Lower lobe of right lung (tissue), 2 donors: ENCODE measurements at regions not wholly inside any gene's neighbourhood (a gene's known extent, or its start where the extent isn't known, plus 50 kb on each side); places are given as distances from the start of the nearest gene placed in this dataset.
"Not testable (repeated sequence)": the region's sequence is repeated elsewhere in the genome, so short reads cannot be mapped to it uniquely, and the experiment has no call there.

Source experiments
- ATAC-seq, 2 donors: fragments of 200-7000 bp; cut with Tn5 transposase; one replicate each; pipeline ENCODE4 v1.9.1; 2020 to 2022; ENCODE audit warnings: mild to moderate bottlenecking in 2 of 2, moderate library complexity in 2 of 2
- DNase-seq: peaks from one replicate; pipeline ENCODE4 v3.0.0-alpha.2; 2020
- H3K27ac ChIP-seq: fragments of 200-600 bp; one replicate; pipeline ENCODE4 v1.8.0; 2022
- H3K27me3 ChIP-seq: fragments of 200-600 bp; one replicate; pipeline ENCODE4 v1.8.0; 2022; ENCODE audit warnings: low read depth
- H3K36me3 ChIP-seq: fragments of 200-600 bp; one replicate; pipeline ENCODE4 v1.8.0; 2022; ENCODE audit warnings: mild to moderate bottlenecking
- H3K4me1 ChIP-seq: fragments of 200-600 bp; one replicate; pipeline ENCODE4 v1.8.0; 2022
- H3K4me3 ChIP-seq: fragments of 200-600 bp; one replicate; pipeline ENCODE4 v1.8.0; 2022; ENCODE audit warnings: mild to moderate bottlenecking
- H3K9me3 ChIP-seq: fragments of 200-600 bp; one replicate; pipeline ENCODE4 v1.8.0; 2022
- CTCF ChIP-seq: fragments of 200-600 bp; IDR thresholded peaks from one replicate; pipeline ENCODE4 v1.8.0; 2022; ENCODE audit warnings: antibody characterized with exemption, mild to moderate bottlenecking
- intact Hi-C: fragments of 100-400 bp; cut with DNase I; formaldehyde crosslinking; loops from one replicate; pipeline ENCODE4 v1.11.0; 2022
- donor health status: DM: no; HTN: yes; CAD: no; lungs with severe emphysema.

DNA sequence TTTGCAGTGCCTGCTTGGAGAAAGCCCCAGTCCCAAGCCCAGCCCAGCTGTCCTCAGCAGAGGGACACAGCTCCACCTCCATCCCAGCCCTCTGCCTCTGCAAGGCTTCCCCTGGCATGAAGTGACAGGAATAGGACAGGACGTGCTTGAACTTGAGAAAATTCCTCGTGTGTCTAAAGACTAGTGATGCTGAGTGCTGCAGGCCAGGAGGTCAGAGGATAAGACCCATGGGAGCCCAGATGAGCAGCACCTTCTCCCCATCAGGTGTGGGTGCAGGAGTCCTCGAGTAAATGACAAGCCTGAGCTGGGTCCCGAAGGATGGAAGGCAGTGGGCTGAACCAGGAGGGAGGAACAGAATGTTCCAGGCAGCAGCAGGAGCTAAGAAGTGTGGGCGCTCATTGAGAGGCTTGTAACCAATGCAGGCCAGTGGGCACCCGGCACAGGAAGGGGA lies 67.8 kb upstream of the UXS1 start:
- Histone ChIP-seq H3K4me3 (no peak overlapping the region), H3K27me3 (no peaks in the 10 kb centered on the region), H3K9me3 (no peaks in the 10 kb centered on the region), H3K36me3 (no peaks in the 10 kb centered on the region), H3K27ac (no peak overlapping the region), H3K4me1 (no peaks in the 10 kb centered on the region)
- intact Hi-C loops: no loop called here
- no peak for TF ChIP-seq CTCF
- ATAC-seq (peak in 1 of 2 donors; percentile 29), DNase-seq (no peak)

DNA sequence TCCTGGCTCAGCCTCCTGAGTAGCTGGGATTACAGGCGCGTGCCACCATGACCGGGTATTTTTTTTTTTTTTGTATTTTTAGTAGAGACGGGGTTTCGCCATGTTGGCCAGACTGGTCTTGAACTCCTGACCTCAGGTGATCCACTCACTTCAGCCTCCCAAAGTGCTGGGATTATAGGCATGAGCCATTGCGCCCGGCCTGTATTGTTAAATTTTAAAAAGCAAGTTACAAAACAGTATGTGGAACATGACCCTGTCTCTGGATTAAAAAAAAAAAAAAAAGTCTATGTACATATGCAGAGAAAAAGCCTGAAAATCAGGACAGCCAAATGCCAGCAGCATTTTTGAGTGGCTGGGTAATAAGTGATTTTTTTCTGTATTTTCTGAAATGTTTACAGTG lies 64.8 kb upstream of the UXS1 start:
- ATAC-seq, H3K4me3 ChIP-seq, H3K36me3 ChIP-seq, H3K27me3 ChIP-seq, H3K9me3 ChIP-seq, intact Hi-C loops, H3K27ac ChIP-seq, H3K4me1 ChIP-seq, DNase-seq: not testable (repeated sequence)

DNA sequence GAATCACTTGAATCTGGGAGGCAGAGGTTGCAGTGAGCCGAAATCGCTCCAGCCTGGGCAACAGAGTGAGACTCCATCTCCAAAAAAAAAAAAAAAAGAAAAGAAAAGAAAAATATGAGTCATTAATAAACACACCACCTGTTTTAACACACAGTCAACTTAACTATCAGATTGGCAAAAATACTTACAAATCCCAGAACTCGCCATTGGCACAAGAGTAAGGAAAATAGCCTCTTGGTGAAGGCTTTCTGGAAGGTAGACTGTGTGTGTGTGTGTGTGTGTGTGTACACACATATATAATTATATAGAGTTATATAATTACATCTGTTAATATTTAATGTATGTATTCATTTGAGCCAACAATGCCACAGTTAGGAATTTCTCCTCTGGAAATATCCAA lies 63.7 kb upstream of the UXS1 start:
- ATAC-seq: no peak
- no peak overlapping the region for H3K4me3 ChIP-seq
- H3K27me3 ChIP-seq: no peaks in the 10 kb centered on the region
- H3K27ac ChIP-seq: no peak overlapping the region
- TF ChIP-seq CTCF: no peak
- no peaks in the 10 kb centered on the region for H3K36me3 ChIP-seq
- no peaks in the 10 kb centered on the region for H3K4me1 ChIP-seq
- intact Hi-C loops: no loop called here
- no peaks in the 10 kb centered on the region for H3K9me3 ChIP-seq
- DNase-seq: no peak

DNA sequence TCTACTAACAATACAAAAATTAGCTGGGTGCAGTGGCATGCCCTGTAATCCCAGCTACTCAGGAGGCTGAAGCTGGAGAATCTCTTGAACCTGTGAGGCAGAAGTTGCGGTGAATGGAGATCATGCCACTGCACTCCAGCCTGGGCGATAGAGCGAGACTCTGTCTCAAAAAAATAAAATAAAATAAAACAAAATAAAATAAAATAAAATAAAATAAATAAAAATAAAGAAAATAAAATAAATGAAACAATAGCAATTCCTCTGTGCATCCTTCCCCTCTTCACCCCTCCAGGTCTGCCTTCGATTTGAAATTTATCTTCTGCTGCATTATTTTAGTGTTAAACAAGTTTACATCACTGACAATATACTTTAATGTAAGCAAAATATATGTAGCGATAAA lies 63.0 kb upstream of the UXS1 start:
- H3K36me3 ChIP-seq: no peaks in the 10 kb centered on the region
- no peaks in the 10 kb centered on the region for H3K9me3 ChIP-seq
- H3K4me3 ChIP-seq: no peak overlapping the region
- ATAC-seq (no peak), DNase-seq (no peak)
- intact Hi-C loops: no loop called here
- H3K27me3 ChIP-seq: no peaks in the 10 kb centered on the region
- no peak for TF ChIP-seq CTCF
- no peak overlapping the region for H3K27ac ChIP-seq
- H3K4me1 ChIP-seq: no peaks in the 10 kb centered on the region

DNA sequence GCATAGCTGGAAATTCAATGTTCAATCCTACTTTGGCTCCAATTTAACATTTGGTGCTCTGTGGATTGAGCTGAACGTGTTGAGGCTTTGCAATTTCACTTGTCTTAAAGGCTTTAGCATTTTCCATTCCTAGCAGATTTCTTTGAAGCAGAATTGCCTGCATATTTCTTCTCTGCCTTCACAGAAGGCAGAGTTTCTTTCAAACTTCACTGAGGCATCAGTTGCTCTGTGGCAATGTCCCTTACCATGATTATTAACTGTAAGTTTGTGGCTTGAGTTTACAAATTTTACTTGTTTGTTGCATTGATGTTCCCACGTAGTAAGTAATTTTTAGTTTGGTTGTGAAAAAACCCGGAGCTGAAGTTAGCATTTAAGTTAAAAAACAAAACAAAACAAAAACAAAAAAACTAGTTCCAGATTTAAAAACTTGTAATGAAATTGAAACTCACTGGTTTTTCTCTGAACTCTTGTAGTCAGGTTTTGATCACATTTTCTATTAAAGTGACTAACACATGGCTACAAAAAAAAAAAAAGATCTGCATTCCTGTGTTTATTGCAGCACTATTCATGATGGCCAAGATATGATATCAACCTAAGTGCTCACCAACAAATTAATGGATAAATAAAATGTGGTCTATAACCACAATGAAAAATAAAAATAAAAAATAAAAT lies 55.2 kb upstream of the UXS1 start:
- H3K27ac ChIP-seq, H3K4me1 ChIP-seq, H3K36me3 ChIP-seq, H3K9me3 ChIP-seq, H3K4me3 ChIP-seq, ATAC-seq, DNase-seq, H3K27me3 ChIP-seq, intact Hi-C loops: not testable (repeated sequence)

DNA sequence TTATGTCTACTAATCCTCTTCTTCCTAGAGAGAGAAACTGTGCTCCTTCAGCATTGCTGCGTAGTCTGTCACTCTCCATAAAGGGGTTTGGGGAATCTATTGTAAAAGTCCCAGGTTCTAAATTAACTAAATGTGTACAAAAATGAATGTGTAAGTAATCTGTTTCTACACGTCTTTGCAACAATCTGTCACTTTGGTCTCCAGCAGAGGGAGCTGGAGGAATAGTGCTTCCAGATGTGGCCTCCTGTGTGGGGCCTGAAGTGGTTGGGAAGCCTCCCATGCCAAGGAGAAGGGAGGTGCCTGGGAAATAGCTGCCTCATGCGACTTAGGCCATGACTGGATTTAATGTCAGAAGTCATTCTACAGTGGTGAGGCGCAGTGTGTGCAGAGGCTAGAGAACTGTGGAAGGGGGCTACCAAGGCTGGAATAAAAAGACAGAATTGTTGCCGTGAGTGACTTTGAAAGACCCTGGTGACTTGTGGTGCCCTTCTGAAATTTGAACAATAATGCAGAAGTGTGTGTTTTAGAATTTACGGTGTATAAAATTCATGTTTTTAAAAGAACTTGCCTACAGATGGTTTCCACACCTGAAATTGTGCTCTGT lies 54.5 kb upstream of the UXS1 start:
- H3K27me3 ChIP-seq, intact Hi-C loops, H3K27ac ChIP-seq, DNase-seq, H3K9me3 ChIP-seq, H3K36me3 ChIP-seq, H3K4me1 ChIP-seq, H3K4me3 ChIP-seq: not testable (repeated sequence)
- ATAC-seq: peak; percentile 88 to 90
- TF ChIP-seq CTCF: peak; percentile 47
